NT2/D1 (cell line): ENCODE measurements at regions not wholly inside any gene's neighbourhood (a gene's known extent, or its start where the extent isn't known, plus 50 kb on each side); places are given as distances from the start of the nearest gene placed in this dataset.

ENCODE experiments used
- SUZ12 ChIP-seq: IDR thresholded peaks from 2 replicates; pipeline ENCODE4 v1.6.1; 2011; ENCODE audit not compliant: insufficient read length, insufficient read depth; ENCODE audit errors: extremely low read depth
- YY1 ChIP-seq: IDR thresholded peaks from 2 replicates; pipeline ENCODE4 v1.6.1; 2011; ENCODE audit not compliant: insufficient read length, insufficient read depth
- ZNF274 ChIP-seq: IDR thresholded peaks from 2 replicates; pipeline ENCODE4 v1.6.1; 2011; ENCODE audit warnings: mild to moderate bottlenecking, low read depth, low read length

- TF ChIP-seq SUZ12 (no peak), ZNF274 (no peak), YY1 (no peak)
These were observed 450.7 kb downstream of the TSHZ3 start for GRCh38 chr19:30898353-30899103.
